HL-60 (cell line): ENCODE measurements at regions not wholly inside any gene's neighbourhood (a gene's known extent, or its start where the extent isn't known, plus 50 kb on each side); places are given as distances from the start of the nearest gene placed in this dataset.

Experiments used
- DNase-seq, 2 experiments: peaks; one replicate each; pipeline ENCODE4 v3.0.0-alpha.2; 2010 to 2020; ENCODE audit warnings: low read depth in 1 of 2, low spot score in 1 of 2
- H3K27ac ChIP-seq: fragments of 250-450 bp; sonication (Bioruptor Pico); replicated peaks from 2 replicates; pipeline ENCODE4 v1.5.1; 2020; ENCODE audit warnings: mild to moderate bottlenecking, moderate library complexity
- H3K27me3 ChIP-seq: fragments of 250-450 bp; sonication (Bioruptor Pico); 2 replicates; pipeline ENCODE4 v1.5.1; 2021; ENCODE audit warnings: mild to moderate bottlenecking, moderate library complexity; ENCODE audit not compliant: insufficient read depth, poor library complexity, severe bottlenecking
- H3K4me3 ChIP-seq: replicated peaks from 2 replicates; pipeline ENCODE4 v1.5.1; 2011; ENCODE audit warnings: mild to moderate bottlenecking, control low read depth, low read length; ENCODE audit not compliant: insufficient read depth
- GABPA ChIP-seq: IDR thresholded peaks from 2 replicates; pipeline ENCODE4 v1.6.1; 2012; ENCODE audit warnings: low read depth
- POLR2AphosphoS5 ChIP-seq: IDR thresholded peaks from 2 replicates; pipeline ENCODE4 v1.6.1; 2012; ENCODE audit warnings: low read depth
- SPI1 ChIP-seq: IDR thresholded peaks from 2 replicates; pipeline ENCODE4 v1.6.1; 2012; ENCODE audit warnings: low read depth, mild to moderate bottlenecking, borderline replicate concordance
- TF ChIP-seq, protein P1 (sequence below): IDR thresholded peaks from 2 replicates; pipeline ENCODE4 v1.6.1; 2012; ENCODE audit warnings: low read depth; ENCODE audit not compliant: insufficient replicate concordance
- TF ChIP-seq, protein P2 (sequence below): IDR thresholded peaks from one replicate; pipeline ENCODE4 v1.5.1; 2011; ENCODE audit warnings: low read length, control low read depth, inconsistent platforms; ENCODE audit not compliant: insufficient read depth

DNA sequence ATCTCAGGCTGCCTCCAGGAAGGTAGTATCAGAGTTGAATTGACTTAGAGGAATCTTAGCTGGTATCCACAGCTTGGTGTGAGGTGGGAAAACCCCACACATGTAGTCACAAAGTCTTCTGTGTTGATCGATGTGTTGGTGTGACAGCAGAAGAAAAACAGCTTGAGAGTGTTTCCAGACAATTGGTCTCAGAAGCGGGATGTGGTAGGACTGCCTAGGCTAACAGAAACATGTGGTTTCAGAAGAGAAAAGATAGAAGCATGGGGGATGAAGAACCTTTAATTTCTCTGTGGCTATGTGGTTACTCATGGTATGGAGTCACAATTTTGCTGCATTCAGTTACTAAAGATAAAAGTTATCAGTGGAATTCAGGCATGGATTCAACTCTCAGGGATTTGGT is 134.7 kb upstream of the SLITRK5 start:
- H3K27ac ChIP-seq = no peak overlapping the region
- H3K27me3 ChIP-seq = no peaks in the 10 kb centered on the region
- no peak for DNase-seq
- no peak overlapping the region for H3K4me3 ChIP-seq
- TF ChIP-seq POLR2AphosphoS5 = no peak
- no peak for TF ChIP-seq GABPA
- TF ChIP-seq, protein P1, sequence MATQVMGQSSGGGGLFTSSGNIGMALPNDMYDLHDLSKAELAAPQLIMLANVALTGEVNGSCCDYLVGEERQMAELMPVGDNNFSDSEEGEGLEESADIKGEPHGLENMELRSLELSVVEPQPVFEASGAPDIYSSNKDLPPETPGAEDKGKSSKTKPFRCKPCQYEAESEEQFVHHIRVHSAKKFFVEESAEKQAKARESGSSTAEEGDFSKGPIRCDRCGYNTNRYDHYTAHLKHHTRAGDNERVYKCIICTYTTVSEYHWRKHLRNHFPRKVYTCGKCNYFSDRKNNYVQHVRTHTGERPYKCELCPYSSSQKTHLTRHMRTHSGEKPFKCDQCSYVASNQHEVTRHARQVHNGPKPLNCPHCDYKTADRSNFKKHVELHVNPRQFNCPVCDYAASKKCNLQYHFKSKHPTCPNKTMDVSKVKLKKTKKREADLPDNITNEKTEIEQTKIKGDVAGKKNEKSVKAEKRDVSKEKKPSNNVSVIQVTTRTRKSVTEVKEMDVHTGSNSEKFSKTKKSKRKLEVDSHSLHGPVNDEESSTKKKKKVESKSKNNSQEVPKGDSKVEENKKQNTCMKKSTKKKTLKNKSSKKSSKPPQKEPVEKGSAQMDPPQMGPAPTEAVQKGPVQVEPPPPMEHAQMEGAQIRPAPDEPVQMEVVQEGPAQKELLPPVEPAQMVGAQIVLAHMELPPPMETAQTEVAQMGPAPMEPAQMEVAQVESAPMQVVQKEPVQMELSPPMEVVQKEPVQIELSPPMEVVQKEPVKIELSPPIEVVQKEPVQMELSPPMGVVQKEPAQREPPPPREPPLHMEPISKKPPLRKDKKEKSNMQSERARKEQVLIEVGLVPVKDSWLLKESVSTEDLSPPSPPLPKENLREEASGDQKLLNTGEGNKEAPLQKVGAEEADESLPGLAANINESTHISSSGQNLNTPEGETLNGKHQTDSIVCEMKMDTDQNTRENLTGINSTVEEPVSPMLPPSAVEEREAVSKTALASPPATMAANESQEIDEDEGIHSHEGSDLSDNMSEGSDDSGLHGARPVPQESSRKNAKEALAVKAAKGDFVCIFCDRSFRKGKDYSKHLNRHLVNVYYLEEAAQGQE = no peak
- TF ChIP-seq, protein P2, sequence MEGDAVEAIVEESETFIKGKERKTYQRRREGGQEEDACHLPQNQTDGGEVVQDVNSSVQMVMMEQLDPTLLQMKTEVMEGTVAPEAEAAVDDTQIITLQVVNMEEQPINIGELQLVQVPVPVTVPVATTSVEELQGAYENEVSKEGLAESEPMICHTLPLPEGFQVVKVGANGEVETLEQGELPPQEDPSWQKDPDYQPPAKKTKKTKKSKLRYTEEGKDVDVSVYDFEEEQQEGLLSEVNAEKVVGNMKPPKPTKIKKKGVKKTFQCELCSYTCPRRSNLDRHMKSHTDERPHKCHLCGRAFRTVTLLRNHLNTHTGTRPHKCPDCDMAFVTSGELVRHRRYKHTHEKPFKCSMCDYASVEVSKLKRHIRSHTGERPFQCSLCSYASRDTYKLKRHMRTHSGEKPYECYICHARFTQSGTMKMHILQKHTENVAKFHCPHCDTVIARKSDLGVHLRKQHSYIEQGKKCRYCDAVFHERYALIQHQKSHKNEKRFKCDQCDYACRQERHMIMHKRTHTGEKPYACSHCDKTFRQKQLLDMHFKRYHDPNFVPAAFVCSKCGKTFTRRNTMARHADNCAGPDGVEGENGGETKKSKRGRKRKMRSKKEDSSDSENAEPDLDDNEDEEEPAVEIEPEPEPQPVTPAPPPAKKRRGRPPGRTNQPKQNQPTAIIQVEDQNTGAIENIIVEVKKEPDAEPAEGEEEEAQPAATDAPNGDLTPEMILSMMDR = no peak
- no peak for TF ChIP-seq SPI1

DNA sequence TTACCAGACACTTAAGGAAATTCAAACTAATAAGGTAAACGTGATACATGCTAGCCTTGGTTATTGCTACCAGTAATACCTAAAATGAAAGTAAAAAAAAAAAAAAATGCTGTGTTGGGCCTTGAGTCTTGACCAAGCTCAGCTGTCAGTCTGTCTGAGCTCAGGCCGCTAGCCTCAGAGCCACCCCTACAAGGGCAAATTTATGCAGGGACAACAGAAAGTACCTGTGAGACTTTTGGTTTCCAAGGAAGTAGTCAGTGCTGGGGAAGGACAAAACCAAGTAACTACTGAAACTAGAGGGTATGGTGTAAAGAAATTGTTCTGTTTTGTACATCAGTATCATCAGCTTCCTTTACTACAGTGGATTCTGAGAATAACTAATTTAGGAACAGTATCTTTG is 134.3 kb upstream of the SLITRK5 start:
- no peak for DNase-seq
- H3K27ac ChIP-seq = no peak overlapping the region
- H3K4me3 ChIP-seq = no peak overlapping the region
- TF ChIP-seq GABPA = no peak
- TF ChIP-seq, protein P2 = no peak
- TF ChIP-seq, protein P1 = no peak
- TF ChIP-seq POLR2AphosphoS5 = no peak
- TF ChIP-seq SPI1 = no peak
- no peaks in the 10 kb centered on the region for H3K27me3 ChIP-seq

DNA sequence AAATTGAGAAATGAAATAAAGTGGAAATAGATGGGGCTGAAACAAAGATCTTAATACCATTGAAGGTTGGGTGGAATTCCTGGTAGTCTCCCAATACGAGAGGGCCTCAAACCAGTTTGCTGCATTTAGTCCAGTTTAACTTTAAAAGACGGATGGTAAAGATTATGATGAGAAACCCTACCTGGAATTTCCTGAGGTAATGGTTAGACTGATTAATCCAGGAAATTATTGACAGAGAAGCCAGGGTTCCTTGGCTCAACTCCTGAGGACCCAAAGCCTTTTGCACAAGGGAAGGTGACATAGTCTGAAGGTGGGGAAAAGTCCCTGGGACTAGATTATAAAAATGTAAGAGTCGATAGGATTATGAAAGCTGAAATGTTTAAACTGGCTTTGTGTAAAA is 133.2 kb upstream of the SLITRK5 start:
- Histone ChIP-seq H3K4me3 (no peak overlapping the region), H3K27me3 (no peaks in the 10 kb centered on the region), H3K27ac (no peak overlapping the region)
- DNase-seq = no peak
- no peak for TF ChIP-seq SPI1
- no peak for TF ChIP-seq GABPA
- TF ChIP-seq POLR2AphosphoS5 = no peak
- TF ChIP-seq, protein P2 = no peak
- TF ChIP-seq, protein P1 = no peak
